ENCODE measurements at regions not wholly inside any gene's neighbourhood (a gene's known extent, or its start where the extent isn't known, plus 50 kb on each side); places are given as distances from the start of the nearest gene placed in this dataset.

GRCh38 chr22:34296461-34296860 lies 376.2 kb upstream of the LARGE1 start:
- TF ChIP-seq, protein P1, sequence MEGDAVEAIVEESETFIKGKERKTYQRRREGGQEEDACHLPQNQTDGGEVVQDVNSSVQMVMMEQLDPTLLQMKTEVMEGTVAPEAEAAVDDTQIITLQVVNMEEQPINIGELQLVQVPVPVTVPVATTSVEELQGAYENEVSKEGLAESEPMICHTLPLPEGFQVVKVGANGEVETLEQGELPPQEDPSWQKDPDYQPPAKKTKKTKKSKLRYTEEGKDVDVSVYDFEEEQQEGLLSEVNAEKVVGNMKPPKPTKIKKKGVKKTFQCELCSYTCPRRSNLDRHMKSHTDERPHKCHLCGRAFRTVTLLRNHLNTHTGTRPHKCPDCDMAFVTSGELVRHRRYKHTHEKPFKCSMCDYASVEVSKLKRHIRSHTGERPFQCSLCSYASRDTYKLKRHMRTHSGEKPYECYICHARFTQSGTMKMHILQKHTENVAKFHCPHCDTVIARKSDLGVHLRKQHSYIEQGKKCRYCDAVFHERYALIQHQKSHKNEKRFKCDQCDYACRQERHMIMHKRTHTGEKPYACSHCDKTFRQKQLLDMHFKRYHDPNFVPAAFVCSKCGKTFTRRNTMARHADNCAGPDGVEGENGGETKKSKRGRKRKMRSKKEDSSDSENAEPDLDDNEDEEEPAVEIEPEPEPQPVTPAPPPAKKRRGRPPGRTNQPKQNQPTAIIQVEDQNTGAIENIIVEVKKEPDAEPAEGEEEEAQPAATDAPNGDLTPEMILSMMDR (conservative IDR thresholded peaks at IDR 0.05 in 1 of 2, IDR thresholded peaks at IDR 0.05 in 1 of 2; ENCODE audit: low read depth in 1 of 2, low read length in 2 of 2), result no peak
- TF ChIP-seq EZH2 (IDR thresholded peaks at IDR 0.05; ENCODE audit: low read length, missing control alignments), result no peak
